ENCODE measurements at regions not wholly inside any gene's neighbourhood (a gene's known extent, or its start where the extent isn't known, plus 50 kb on each side); places are given as distances from the start of the nearest gene placed in this dataset.
"Not testable (repeated sequence)": the region's sequence is repeated elsewhere in the genome, so short reads cannot be mapped to it uniquely, and the experiment has no call there.

- H3K27me3 Mint-ChIP-seq (ENCODE audit: low read depth): peaks cover 3% of the 10 kb centered on the region
- TF ChIP-seq CTCF (IDR thresholded peaks at IDR 0.05; ENCODE audit: unreplicated experiment): no peak
- H3K27ac Mint-ChIP-seq: no peak overlapping the region
- DNase-seq (ENCODE audit: low spot score in 2 of 2, unreplicated experiment in 2 of 2): no peak
- no peaks in the 10 kb centered on the region for H3K36me3 Mint-ChIP-seq
- H3K9me3 Mint-ChIP-seq: peaks cover 5% of the 10 kb centered on the region
- H3K4me3 Mint-ChIP-seq: no peak overlapping the region
- H3K4me1 Mint-ChIP-seq: no peaks in the 10 kb centered on the region
These were observed 435.1 kb upstream of the ST8SIA4 start for GRCh38 chr5:101338226-101338625.

- no peaks in the 10 kb centered on the region for H3K4me1 Mint-ChIP-seq
- H3K4me3 Mint-ChIP-seq: no peak overlapping the region
- H3K27me3 Mint-ChIP-seq (ENCODE audit: low read depth): peaks cover 14% of the 10 kb centered on the region
- no peak for TF ChIP-seq CTCF (IDR thresholded peaks at IDR 0.05; ENCODE audit: unreplicated experiment)
- H3K27ac Mint-ChIP-seq: no peak overlapping the region
- peaks cover 6% of the 10 kb centered on the region for H3K9me3 Mint-ChIP-seq
- no peaks in the 10 kb centered on the region for H3K36me3 Mint-ChIP-seq
- no peak for DNase-seq (ENCODE audit: low spot score in 2 of 2, unreplicated experiment in 2 of 2)
These were observed 424.7 kb upstream of the ST8SIA4 start for GRCh38 chr5:101327816-101328215.

GRCh38 chr5:101326766-101327165 is 423.7 kb upstream of the ST8SIA4 start:
- Mint-ChIP-seq H3K27me3 (ENCODE audit: low read depth) (peaks cover 9% of the 10 kb centered on the region), H3K27ac (no peak overlapping the region), H3K4me3 (no peak overlapping the region), H3K36me3 (no peaks in the 10 kb centered on the region), H3K9me3 (peaks cover 6% of the 10 kb centered on the region), H3K4me1 (no peaks in the 10 kb centered on the region)
- TF ChIP-seq CTCF (IDR thresholded peaks at IDR 0.05; ENCODE audit: unreplicated experiment): no peak
- DNase-seq (ENCODE audit: low spot score in 2 of 2, unreplicated experiment in 2 of 2): no peak

GRCh38 chr5:101316401-101316800 is 413.3 kb upstream of the ST8SIA4 start:
- H3K4me3 Mint-ChIP-seq; H3K36me3 Mint-ChIP-seq; H3K27me3 Mint-ChIP-seq (ENCODE audit: low read depth); DNase-seq (ENCODE audit: low spot score in 2 of 2, unreplicated experiment in 2 of 2); H3K27ac Mint-ChIP-seq; H3K4me1 Mint-ChIP-seq; H3K9me3 Mint-ChIP-seq: not testable (repeated sequence)

GRCh38 chr5:101306391-101307137 is 403.5 kb upstream of the ST8SIA4 start:
- no peaks in the 10 kb centered on the region for H3K4me1 Mint-ChIP-seq
- H3K27me3 Mint-ChIP-seq (ENCODE audit: low read depth): no peaks in the 10 kb centered on the region
- no peaks in the 10 kb centered on the region for H3K36me3 Mint-ChIP-seq
- no peak for DNase-seq (ENCODE audit: low spot score in 2 of 2, unreplicated experiment in 2 of 2)
- H3K9me3 Mint-ChIP-seq: no peaks in the 10 kb centered on the region
- TF ChIP-seq CTCF (IDR thresholded peaks at IDR 0.05; ENCODE audit: unreplicated experiment): no peak
- no peak overlapping the region for H3K4me3 Mint-ChIP-seq
- H3K27ac Mint-ChIP-seq: no peak overlapping the region

GRCh38 chr5:101296477-101296876 is 393.4 kb upstream of the ST8SIA4 start:
- Mint-ChIP-seq H3K9me3 (no peaks in the 10 kb centered on the region), H3K27me3 (ENCODE audit: low read depth) (no peaks in the 10 kb centered on the region)

More at GRCh38 chr5:101296477-101296876, 393.4 kb upstream of the ST8SIA4 start:
- TF ChIP-seq CTCF (IDR thresholded peaks at IDR 0.05; ENCODE audit: unreplicated experiment): no peak
- no peak overlapping the region for H3K27ac Mint-ChIP-seq
- H3K36me3 Mint-ChIP-seq: no peaks in the 10 kb centered on the region
- H3K4me1 Mint-ChIP-seq: no peaks in the 10 kb centered on the region
- H3K4me3 Mint-ChIP-seq: no peak overlapping the region
- DNase-seq (ENCODE audit: low spot score in 2 of 2, unreplicated experiment in 2 of 2): no peak

Data from mesothelial cell of epicardium (in vitro differentiated cells).